GM06990 (cell line): ENCODE measurements at regions not wholly inside any gene's neighbourhood (a gene's known extent, or its start where the extent isn't known, plus 50 kb on each side); places are given as distances from the start of the nearest gene placed in this dataset.

Experiments used
- DNase-seq: peaks from one replicate; pipeline ENCODE4 v3.0.0-alpha.2; 2011; ENCODE audit not compliant: insufficient read length; ENCODE audit errors: extremely low read depth
- H3K27me3 ChIP-seq: replicated peaks from 2 replicates; pipeline ENCODE4 v1.6.0; 2011; ENCODE audit warnings: low read length; ENCODE audit not compliant: control insufficient read depth, insufficient read depth
- H3K36me3 ChIP-seq: 2 replicates; pipeline ENCODE4 v1.5.1; 2011; ENCODE audit warnings: low read length; ENCODE audit not compliant: control insufficient read depth, insufficient read depth
- H3K4me3 ChIP-seq: replicated peaks from 2 replicates; pipeline ENCODE4 v1.5.1; 2011; ENCODE audit warnings: low read depth, mild to moderate bottlenecking, control low read depth, low read length
- TF ChIP-seq, protein P1 (sequence below): IDR thresholded peaks from 2 replicates; pipeline ENCODE4 v1.5.1; 2011; ENCODE audit warnings: low read length, control low read depth, mild to moderate bottlenecking, inconsistent platforms; ENCODE audit not compliant: insufficient read depth, poor library complexity, severe bottlenecking

DNA sequence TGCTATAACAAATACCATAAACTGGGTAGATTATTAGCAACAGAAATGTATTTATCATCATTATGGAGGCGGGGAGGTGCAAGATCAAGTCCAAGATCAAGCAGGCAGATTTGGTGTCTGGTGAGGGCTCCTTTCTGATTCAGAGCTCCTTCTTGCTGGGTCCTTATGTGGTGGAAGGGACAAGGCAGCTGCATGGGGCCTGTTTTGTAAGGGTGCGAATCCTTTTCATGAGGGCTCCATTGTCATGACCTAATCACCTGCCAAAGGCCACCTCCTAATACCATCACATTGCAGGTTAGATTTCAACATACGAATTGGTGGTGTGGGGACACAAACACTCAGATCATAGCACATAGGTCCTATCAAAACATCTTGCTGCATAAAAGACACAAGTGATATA is 84.4 kb upstream of the CCDC150 start:
- TF ChIP-seq, protein P1, sequence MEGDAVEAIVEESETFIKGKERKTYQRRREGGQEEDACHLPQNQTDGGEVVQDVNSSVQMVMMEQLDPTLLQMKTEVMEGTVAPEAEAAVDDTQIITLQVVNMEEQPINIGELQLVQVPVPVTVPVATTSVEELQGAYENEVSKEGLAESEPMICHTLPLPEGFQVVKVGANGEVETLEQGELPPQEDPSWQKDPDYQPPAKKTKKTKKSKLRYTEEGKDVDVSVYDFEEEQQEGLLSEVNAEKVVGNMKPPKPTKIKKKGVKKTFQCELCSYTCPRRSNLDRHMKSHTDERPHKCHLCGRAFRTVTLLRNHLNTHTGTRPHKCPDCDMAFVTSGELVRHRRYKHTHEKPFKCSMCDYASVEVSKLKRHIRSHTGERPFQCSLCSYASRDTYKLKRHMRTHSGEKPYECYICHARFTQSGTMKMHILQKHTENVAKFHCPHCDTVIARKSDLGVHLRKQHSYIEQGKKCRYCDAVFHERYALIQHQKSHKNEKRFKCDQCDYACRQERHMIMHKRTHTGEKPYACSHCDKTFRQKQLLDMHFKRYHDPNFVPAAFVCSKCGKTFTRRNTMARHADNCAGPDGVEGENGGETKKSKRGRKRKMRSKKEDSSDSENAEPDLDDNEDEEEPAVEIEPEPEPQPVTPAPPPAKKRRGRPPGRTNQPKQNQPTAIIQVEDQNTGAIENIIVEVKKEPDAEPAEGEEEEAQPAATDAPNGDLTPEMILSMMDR: no peak

DNA sequence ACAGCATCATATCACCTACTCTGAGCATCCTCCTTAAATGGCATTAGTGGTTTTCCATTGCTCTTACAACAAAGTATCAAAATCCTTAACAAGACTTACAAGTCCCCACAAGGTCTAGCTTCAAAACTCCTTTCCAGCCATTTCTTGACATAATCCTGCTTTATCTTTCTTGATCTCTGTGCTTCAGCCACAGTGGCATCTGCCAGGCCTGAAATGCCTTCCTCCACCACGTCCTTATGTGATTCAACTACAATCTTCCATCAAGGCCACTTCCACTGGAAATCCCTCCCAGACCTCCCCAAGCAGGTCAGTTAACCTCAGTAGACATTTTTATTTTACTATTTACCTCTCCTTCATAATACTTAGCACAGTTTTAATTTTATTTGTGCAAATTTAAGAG is 83.8 kb upstream of the CCDC150 start:
- no peaks in the 10 kb centered on the region for H3K36me3 ChIP-seq
- TF ChIP-seq, protein P1: no peak
- DNase-seq: no peak

More for the DNA sequence above, 84.4 kb upstream of the CCDC150 start:
- Histone ChIP-seq H3K27me3 (no peaks in the 10 kb centered on the region; the same call in 1 of the 2 replicates), H3K4me3 (no peak overlapping the region), H3K36me3 (no peaks in the 10 kb centered on the region)
- no peak for DNase-seq

DNA sequence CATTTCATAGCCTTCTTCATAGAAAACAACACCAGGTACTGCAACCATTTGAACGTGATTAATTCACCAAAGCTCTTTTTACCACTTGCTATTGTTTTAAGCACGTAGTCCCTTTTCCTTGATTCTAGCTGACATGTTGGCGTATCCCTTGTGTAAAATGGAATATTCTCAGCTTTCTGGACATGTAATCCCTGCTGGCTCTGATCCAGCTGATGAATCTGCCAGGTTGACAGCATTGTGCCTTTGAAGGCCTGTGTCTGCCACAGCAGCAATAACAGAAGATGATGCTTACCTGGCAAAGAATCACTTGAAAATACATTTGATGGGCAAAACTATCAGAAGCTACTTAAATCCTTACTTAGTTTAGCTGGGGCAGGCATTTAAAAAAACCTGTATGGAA is 81.0 kb upstream of the CCDC150 start:
- TF ChIP-seq, protein P1: no peak
- Histone ChIP-seq H3K27me3 (no peaks in the 10 kb centered on the region; the same call in 1 of the 2 replicates), H3K4me3 (no peak overlapping the region), H3K36me3 (no peaks in the 10 kb centered on the region)
- DNase-seq: no peak

More for the DNA sequence above, 83.8 kb upstream of the CCDC150 start:
- Histone ChIP-seq H3K4me3 (no peak overlapping the region), H3K27me3 (no peaks in the 10 kb centered on the region; the same call in 1 of the 2 replicates)

DNA sequence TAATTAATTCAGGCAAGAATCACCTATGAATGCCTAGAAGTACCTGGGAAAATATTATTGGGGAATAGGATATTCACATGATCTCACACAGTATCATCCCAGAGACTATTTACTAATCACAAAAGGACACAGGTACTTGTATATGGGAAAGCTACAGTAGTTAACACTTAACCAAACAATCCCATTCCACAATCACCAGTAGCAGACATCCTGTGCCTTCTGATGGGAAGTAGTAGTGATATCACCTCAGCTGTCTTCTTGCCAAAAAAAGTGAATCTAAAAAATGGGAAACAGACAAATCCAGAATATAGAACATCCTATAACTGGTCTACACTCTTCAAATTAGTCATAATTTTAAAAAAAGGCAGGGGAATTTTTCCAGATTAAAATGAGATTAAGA is 75.6 kb upstream of the CCDC150 start:
- Histone ChIP-seq H3K27me3 (no peaks in the 10 kb centered on the region), H3K4me3 (no peak overlapping the region), H3K36me3 (no peaks in the 10 kb centered on the region)
- TF ChIP-seq, protein P1: no peak
- no peak for DNase-seq

DNA sequence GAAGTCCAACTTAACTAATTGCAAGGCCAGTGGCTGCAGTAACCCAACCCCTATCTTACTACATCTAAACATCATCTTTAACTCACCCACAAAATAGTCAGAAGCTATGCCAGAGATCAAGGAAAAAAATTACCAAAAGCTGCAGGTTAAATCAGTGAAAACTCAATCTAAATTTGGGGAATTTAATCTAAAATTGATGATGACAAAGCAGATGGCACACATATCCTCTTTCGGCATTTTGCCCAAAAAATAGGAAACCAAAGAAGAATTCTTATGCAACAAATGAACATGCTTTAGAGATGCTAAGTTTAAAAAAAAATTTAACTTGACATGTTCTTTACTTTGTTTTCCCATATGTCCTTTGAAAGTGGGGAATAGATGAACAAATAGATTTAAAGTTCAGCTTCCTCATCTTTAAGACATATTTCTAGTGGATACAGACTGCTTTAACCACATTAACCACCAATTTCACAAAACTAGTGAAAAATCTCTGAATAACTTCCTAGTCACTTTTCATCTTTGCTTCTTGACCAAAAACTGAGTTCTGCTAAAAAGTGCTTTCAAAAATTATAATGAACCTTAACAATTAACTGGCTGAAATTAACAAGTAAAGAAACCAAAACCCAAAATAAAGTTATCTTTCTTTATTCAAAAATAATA is 74.3 kb upstream of the CCDC150 start:
- TF ChIP-seq, protein P1: no peak
- no peak for DNase-seq
- Histone ChIP-seq H3K27me3 (no peaks in the 10 kb centered on the region), H3K36me3 (no peaks in the 10 kb centered on the region), H3K4me3 (no peak overlapping the region)
